GM12874 (cell line): ENCODE measurements at regions not wholly inside any gene's neighbourhood (a gene's known extent, or its start where the extent isn't known, plus 50 kb on each side); places are given as distances from the start of the nearest gene placed in this dataset.

Source experiments
- CTCF ChIP-seq: IDR thresholded peaks from 2 replicates; pipeline ENCODE4 v1.5.1; 2011; ENCODE audit warnings: low read depth, mild to moderate bottlenecking, control low read depth, low read length, moderate library complexity; ENCODE audit not compliant: insufficient read depth

- TF ChIP-seq CTCF = no peak
These were observed 866.2 kb downstream of the TBC1D22A start for GRCh38 chr22:47628477-47629272.

GRCh38 chr22:47627556-47628253, 865.3 kb downstream of the TBC1D22A start:
- no peak for TF ChIP-seq CTCF

DNA sequence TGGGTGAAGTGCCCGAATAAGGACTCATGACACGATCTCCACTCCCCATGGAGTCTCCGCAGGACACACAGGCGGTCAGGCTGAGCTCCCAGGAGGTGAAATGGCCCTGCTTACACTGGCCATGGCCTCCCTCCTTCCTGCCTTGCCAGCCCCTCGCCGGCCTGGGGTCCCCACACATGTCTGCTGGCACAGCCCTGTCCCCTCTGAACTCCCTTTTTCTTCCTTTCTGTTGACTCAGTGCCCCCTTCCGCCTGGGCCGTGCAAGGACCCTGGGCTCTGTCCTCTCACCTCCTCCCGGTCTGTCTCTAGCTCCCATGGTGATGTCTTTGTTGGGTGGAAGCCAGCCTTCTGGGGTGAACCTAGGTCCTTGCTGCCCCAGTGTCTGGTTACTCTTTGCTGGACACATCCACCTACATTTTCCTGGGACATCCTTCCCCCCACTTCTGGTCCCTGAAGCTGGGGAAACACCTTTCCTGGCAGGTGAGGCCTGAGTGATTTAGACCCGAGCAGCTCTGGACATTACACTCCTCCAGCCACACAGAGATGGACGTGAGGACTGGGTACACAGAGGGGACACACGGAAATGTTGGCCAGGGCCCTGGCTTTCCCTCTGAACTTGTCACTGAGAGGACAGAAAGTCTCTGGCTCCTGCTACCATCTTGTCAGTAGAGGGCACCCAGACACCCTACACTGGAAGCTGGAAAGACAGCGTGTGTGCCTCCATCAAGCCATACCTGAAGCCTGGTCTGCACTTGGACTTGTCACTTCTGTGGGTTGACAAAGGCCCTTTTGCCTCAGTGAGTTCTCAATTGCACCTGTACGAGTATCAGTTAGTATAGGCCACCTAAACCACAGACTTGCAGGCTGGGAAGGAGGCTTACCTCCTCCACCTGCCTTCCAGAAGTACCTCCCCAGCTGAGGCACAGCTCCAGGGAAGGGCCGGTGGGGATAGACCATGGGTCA, 864.3 kb downstream of the TBC1D22A start:
- TF ChIP-seq CTCF = no peak

- no peak for TF ChIP-seq CTCF
These were observed 863.3 kb downstream of the TBC1D22A start for GRCh38 chr22:47625531-47626427.

DNA sequence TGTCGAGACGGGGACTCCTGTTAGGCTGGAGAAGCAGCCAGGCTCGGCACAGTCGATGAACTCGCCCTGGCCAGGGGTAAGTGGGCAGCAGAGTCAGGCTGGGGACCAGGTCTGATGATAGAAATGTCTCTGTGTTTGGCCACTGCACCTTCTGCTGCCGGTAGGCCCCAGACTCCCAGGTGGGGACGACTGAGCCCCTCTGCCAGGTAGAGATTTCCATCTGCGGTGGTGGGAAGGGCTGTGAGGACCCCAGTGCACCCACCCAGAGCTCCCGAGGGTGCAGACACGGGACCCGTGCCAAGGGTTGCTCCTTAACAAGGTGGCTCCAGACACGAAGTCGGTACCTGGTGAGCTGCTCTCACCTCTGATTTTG, 862.5 kb downstream of the TBC1D22A start:
- TF ChIP-seq CTCF = no peak

- TF ChIP-seq CTCF = no peak
These were observed 862.0 kb downstream of the TBC1D22A start for GRCh38 chr22:47624252-47625012.
